PC-9 (cell line): ENCODE measurements at regions not wholly inside any gene's neighbourhood (a gene's known extent, or its start where the extent isn't known, plus 50 kb on each side); places are given as distances from the start of the nearest gene placed in this dataset.

ENCODE experiments used
- BruUV-seq: library from RNA; stranded (reverse); fragments of 400-500 nt; replicated peaks from 2 replicates; lab custom pipeline; 2021; lab: Mats Ljungman, UMichigan
- CTCF ChIA-PET: fragments of 300-600 bp; sonication (Branson Sonifier 250); formaldehyde crosslinking; loops from one replicate; lab custom pipeline; 2022; ENCODE audit warnings: antibody characterized with exemption; lab: Charles Lee
- POLR2A ChIA-PET: fragments of 300-600 bp; sonication (Branson Sonifier 250); formaldehyde crosslinking; loops from one replicate; lab custom pipeline; 2022; ENCODE audit warnings: antibody characterized with exemption; ENCODE audit not compliant: unreplicated experiment; lab: Charles Lee
- DNase-seq, 2 experiments: peaks; one replicate each; pipeline versions ENCODE4 v3.0.0 to v3.0.0-alpha.2; 2015 to 2022; ENCODE audit warnings: mixed read lengths in 1 of 2
- H2AFZ ChIP-seq: fragments of 200-600 bp; sonication (generic); 2 replicates; pipeline ENCODE4 v1.8.1; 2017; ENCODE audit warnings: antibody characterized with exemption
- H3F3A ChIP-seq: fragments of 200-600 bp; sonication (generic); 2 replicates; pipeline ENCODE4 v1.8.1; 2017; ENCODE audit warnings: antibody characterized with exemption, mild to moderate bottlenecking, low read depth; ENCODE audit not compliant: insufficient read depth
- H3K27ac ChIP-seq: fragments of 200-600 bp; sonication (generic); 2 replicates; pipeline ENCODE4 v1.6.1; 2016; ENCODE audit warnings: mixed run types
- H3K27me3 ChIP-seq: fragments of 200-600 bp; sonication (generic); 2 replicates; pipeline ENCODE4 v1.6.1; 2016; ENCODE audit warnings: low read depth, mixed run types; ENCODE audit not compliant: insufficient read depth
- H3K36me3 ChIP-seq: fragments of 200-600 bp; sonication (generic); 2 replicates; pipeline ENCODE4 v1.6.1; 2016; ENCODE audit warnings: low read depth, mixed run types
- H3K4me1 ChIP-seq: fragments of 200-600 bp; sonication (generic); replicated peaks from 2 replicates; pipeline ENCODE4 v1.6.1; 2016; ENCODE audit warnings: mixed run types; ENCODE audit not compliant: insufficient read depth
- H3K4me2 ChIP-seq: fragments of 200-600 bp; sonication (generic); 2 replicates; pipeline ENCODE4 v1.6.1; 2017; ENCODE audit warnings: mixed run types
- H3K4me3 ChIP-seq: fragments of 200-600 bp; sonication (generic); 2 replicates; pipeline ENCODE4 v1.6.1; 2016; ENCODE audit warnings: mixed run types
- H3K79me2 ChIP-seq: fragments of 200-600 bp; sonication (generic); 2 replicates; pipeline ENCODE4 v1.6.1; 2017; ENCODE audit warnings: low read depth, mixed run types
- H3K9me2 ChIP-seq: fragments of 200-600 bp; sonication (generic); 2 replicates; pipeline ENCODE4 v1.8.1; 2017; ENCODE audit warnings: mild to moderate bottlenecking; ENCODE audit not compliant: insufficient read depth
- H3K9me3 ChIP-seq: fragments of 200-600 bp; sonication (generic); 2 replicates; pipeline ENCODE4 v1.8.1; 2016; ENCODE audit warnings: low read depth; ENCODE audit not compliant: insufficient read depth
- H4K20me1 ChIP-seq: fragments of 200-600 bp; sonication (generic); 2 replicates; pipeline ENCODE4 v1.8.1; 2017; ENCODE audit not compliant: insufficient read depth
- CTCF ChIP-seq: fragments of 200-600 bp; sonication (generic); conservative IDR thresholded peaks from 2 replicates; pipeline ENCODE4 v1.6.1; 2017; ENCODE audit warnings: mixed run types, antibody characterized with exemption, mild to moderate bottlenecking, moderate library complexity
- EZH2 ChIP-seq: fragments of 200-600 bp; sonication (generic); IDR thresholded peaks from 2 replicates; pipeline ENCODE4 v1.8.0; 2017; ENCODE audit warnings: antibody characterized with exemption, low read depth
- intact Hi-C: fragments of 100-400 bp; cut with micrococcal nuclease; formaldehyde crosslinking; loops from one replicate; pipeline ENCODE4 v1.10.0; 2022; ENCODE audit not compliant: unreplicated experiment

- no peaks in the 10 kb centered on the region for H4K20me1 ChIP-seq
- no TSS peak for BruUV-seq
Measured at GRCh38 chr12:58247633-58248032, 306.3 kb downstream of the ATP23 start.

GRCh38 chr12:58248599-58248998, 307.2 kb downstream of the ATP23 start:
- no peaks in the 10 kb centered on the region for H3F3A ChIP-seq
- ChIA-PET POLR2A (no interaction called here), CTCF (no interaction called here)
- no peaks in the 10 kb centered on the region for H3K27me3 ChIP-seq
- no peak overlapping the region for H3K4me3 ChIP-seq
- H3K27ac ChIP-seq = no peak overlapping the region
- H3K36me3 ChIP-seq = no peaks in the 10 kb centered on the region
- no peaks in the 10 kb centered on the region for H4K20me1 ChIP-seq
- no peak for TF ChIP-seq CTCF
- no peak for TF ChIP-seq EZH2
- H2AFZ ChIP-seq = no peak overlapping the region
- DNase-seq = no peak
- intact Hi-C loops = no loop called here
- H3K79me2 ChIP-seq = no peaks in the 10 kb centered on the region
- H3K9me3 ChIP-seq = no peaks in the 10 kb centered on the region
- H3K4me2 ChIP-seq = no peak overlapping the region
- H3K4me1 ChIP-seq = no peaks in the 10 kb centered on the region
- H3K9me2 ChIP-seq = no peaks in the 10 kb centered on the region
- BruUV-seq = no TSS peak

More at GRCh38 chr12:58247633-58248032, 306.3 kb downstream of the ATP23 start:
- POLR2A ChIA-PET = no interaction called here
- H3K79me2 ChIP-seq = no peaks in the 10 kb centered on the region
- H3K9me3 ChIP-seq = no peaks in the 10 kb centered on the region
- H3F3A ChIP-seq = no peaks in the 10 kb centered on the region
- DNase-seq = peak in 1 of 2 experiments; percentile 2
- no peak overlapping the region for H2AFZ ChIP-seq
- no peaks in the 10 kb centered on the region for H3K36me3 ChIP-seq
- TF ChIP-seq EZH2 (no peak), CTCF (0 out of 2 replicates have a peak, but pooled peaks have one; percentile 16)
- no peak overlapping the region for H3K4me2 ChIP-seq
- CTCF ChIA-PET = no interaction called here
- H3K4me1 ChIP-seq = no peaks in the 10 kb centered on the region
- H3K27ac ChIP-seq = no peak overlapping the region
- no peaks in the 10 kb centered on the region for H3K9me2 ChIP-seq
- H3K27me3 ChIP-seq = no peaks in the 10 kb centered on the region
- intact Hi-C loops = no loop called here
- no peak overlapping the region for H3K4me3 ChIP-seq

GRCh38 chr12:58249610-58250009, 308.2 kb downstream of the ATP23 start:
- POLR2A ChIA-PET = no interaction called here
- no peaks in the 10 kb centered on the region for H4K20me1 ChIP-seq
- no peaks in the 10 kb centered on the region for H3K9me3 ChIP-seq
- no peak overlapping the region for H2AFZ ChIP-seq
- no peaks in the 10 kb centered on the region for H3K36me3 ChIP-seq
- H3F3A ChIP-seq = no peaks in the 10 kb centered on the region
- no peaks in the 10 kb centered on the region for H3K9me2 ChIP-seq
- H3K4me3 ChIP-seq = no peak overlapping the region
- TF ChIP-seq CTCF (no peak), EZH2 (no peak)
- CTCF ChIA-PET = no interaction called here
- intact Hi-C loops = no loop called here
- no peak for DNase-seq
- H3K4me1 ChIP-seq = no peaks in the 10 kb centered on the region
- H3K79me2 ChIP-seq = no peaks in the 10 kb centered on the region
- no peak overlapping the region for H3K27ac ChIP-seq
- no TSS peak for BruUV-seq
- H3K27me3 ChIP-seq = no peaks in the 10 kb centered on the region
- no peak overlapping the region for H3K4me2 ChIP-seq
